ENCODE measurements at regions not wholly inside any gene's neighbourhood (a gene's known extent, or its start where the extent isn't known, plus 50 kb on each side); places are given as distances from the start of the nearest gene placed in this dataset.

DNA sequence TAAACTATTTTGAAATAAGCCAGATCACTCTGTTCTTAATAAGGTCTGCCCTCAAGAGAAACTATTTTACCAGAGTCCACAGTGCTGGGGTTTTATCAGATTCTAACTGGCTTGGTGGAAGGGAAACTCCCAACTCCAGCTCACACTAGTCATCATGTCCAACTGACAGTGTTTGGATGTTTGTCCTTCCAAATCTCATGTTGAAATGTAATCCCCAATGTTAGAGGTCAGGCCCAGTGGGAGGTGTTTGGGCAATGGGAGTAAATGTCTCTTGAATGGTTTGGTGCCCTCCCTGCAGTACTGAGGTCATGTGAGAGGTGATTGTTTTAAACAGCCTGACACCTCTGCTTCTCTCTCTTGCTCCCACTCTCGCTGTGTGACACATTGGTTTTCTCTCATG is 1301.0 kb upstream of the CDH8 start:
- TF ChIP-seq, protein P1, sequence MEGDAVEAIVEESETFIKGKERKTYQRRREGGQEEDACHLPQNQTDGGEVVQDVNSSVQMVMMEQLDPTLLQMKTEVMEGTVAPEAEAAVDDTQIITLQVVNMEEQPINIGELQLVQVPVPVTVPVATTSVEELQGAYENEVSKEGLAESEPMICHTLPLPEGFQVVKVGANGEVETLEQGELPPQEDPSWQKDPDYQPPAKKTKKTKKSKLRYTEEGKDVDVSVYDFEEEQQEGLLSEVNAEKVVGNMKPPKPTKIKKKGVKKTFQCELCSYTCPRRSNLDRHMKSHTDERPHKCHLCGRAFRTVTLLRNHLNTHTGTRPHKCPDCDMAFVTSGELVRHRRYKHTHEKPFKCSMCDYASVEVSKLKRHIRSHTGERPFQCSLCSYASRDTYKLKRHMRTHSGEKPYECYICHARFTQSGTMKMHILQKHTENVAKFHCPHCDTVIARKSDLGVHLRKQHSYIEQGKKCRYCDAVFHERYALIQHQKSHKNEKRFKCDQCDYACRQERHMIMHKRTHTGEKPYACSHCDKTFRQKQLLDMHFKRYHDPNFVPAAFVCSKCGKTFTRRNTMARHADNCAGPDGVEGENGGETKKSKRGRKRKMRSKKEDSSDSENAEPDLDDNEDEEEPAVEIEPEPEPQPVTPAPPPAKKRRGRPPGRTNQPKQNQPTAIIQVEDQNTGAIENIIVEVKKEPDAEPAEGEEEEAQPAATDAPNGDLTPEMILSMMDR (IDR thresholded peaks at IDR 0.05) = no peak
- TF ChIP-seq POLR2A (IDR thresholded peaks at IDR 0.05) = no peak
